ENCODE measurements at regions not wholly inside any gene's neighbourhood (a gene's known extent, or its start where the extent isn't known, plus 50 kb on each side); places are given as distances from the start of the nearest gene placed in this dataset.
"Not testable (repeated sequence)": the region's sequence is repeated elsewhere in the genome, so short reads cannot be mapped to it uniquely, and the experiment has no call there.

DNA sequence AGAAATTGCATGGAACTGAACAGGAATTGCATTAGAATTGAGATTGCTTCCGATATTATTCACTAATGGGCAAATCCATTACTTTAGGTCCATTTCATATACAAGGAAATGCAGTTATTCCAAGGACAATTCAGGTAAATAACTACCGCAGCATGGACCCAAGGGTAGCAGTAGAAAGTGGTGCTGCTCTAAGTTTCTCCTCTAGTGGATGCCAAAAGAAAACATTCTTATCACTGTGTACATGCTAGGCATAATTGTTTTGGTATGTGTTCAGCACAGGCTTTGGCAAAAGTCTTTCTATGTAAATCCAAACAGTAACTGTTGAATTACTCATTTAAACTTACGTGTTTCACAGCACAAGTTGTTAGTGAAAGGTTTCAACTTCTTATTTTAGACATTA lies 890.1 kb upstream of the ADAMTS5 start:
- not testable (repeated sequence) for DNase-seq (ENCODE audit: low read depth in 1 of 2, low spot score in 1 of 2)

DNA sequence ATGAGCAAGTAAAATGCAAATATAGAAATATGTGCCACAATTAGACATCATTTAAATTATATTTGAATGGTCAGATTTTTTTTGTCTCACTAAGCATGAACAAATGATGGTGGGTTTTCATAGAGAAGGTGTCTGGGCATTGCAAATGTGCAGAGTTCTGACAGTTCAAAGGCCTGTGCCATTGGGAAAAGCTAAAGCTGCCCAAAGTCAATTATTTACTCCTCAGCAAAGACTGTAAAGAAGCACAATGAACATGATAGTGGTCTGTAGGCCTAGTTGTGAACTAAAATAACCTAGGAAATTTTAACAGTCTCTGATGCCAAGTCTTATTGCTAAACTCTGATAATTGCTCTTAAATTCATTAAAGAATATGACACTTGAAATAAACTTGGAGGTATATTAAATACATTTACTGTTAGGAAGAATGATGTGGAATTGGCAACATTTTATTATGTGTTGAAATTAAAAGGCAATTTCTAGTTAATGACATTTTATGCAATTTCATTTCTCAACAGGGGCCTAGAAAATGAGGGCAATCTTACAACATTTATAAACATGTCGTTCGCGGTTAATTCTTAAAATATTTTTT lies 874.3 kb upstream of the ADAMTS5 start:
- no peak for DNase-seq (ENCODE audit: low read depth in 1 of 2, low spot score in 1 of 2)

DNA sequence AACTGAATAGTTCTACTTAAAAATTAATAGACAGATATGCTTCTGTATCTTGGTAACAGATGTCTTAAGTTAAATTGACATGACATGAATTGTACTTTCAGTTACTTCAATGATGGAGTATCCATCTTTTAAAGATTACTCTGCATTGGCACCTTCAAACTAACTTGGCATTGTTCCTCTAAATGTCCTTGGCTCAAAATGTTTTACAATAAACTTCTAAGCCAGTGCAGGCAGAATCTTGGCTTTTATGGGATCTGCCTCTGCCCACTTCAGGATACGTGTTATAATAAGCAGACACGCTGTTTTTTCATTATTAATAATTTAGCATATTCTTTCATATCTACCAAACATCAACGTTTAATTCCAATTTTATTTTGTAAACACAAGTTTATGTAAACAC lies 873.4 kb upstream of the ADAMTS5 start:
- DNase-seq (ENCODE audit: low read depth in 1 of 2, low spot score in 1 of 2), result no peak

DNA sequence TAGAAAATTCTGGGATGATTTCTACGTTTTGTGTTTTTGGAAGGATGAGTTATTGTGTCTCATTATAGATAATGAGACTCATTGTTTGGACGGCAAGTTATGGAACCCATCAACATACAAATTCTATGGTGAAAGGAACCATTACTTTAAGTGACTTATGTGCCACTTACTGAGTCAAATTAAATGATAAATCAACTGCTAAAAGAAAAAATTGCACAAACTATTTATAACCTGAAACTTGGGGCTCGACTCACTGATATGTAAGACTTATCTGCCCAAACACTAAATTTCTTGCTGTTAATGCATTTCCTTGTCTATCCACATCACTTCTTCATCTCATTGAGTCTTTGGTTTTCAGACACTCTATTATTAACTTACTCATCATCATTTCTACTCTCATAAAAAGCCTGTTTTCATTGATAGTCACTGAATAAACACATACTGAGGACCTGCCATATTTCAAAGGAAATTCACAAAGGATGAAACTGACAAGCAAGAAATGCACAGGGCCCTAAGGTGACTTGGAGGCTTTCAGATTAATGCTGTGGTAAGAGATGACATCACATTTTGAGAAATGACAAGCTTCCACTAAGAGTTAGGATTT lies 872.7 kb upstream of the ADAMTS5 start:
- DNase-seq (ENCODE audit: low read depth in 1 of 2, low spot score in 1 of 2), result no peak

DNA sequence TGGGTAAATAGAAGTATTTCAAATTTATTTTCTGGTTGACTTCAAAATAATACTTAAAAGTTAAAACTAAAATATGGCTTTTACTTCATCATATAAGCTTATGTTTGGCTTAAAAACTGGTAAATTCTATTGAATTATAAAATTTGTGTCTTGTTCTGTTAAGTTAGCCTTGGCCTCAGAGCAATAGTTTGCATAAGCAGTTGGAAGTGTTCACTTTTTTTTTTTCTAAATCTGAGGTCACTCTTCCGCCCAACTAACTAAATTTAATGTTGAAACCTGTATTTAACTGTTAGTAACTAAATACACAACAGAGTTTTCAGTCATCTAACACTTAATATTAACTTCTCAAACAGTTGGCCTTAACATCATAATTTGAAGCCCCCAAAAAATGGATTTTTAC lies 871.7 kb upstream of the ADAMTS5 start:
- DNase-seq (ENCODE audit: low read depth in 1 of 2, low spot score in 1 of 2), result no peak

DNA sequence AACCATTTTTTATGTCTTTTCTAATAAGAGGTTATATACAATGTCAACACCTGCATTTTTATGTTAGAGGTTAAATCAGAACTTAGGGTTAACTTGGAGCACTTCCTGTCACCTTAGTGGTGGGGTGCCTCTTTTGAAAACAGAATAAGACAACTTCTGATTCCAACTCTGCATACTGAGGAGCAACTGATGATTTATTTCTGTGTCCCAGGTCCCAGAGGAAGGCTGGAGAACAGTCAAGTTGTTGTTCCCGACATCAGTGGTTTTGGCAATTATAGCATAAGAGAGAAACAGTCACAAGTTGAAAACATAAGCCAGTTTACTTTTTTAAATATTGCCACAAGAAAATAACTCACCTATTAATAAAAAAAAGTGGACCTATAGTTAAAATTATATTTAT lies 871.0 kb upstream of the ADAMTS5 start:
- DNase-seq (ENCODE audit: low read depth in 1 of 2, low spot score in 1 of 2), result no peak

DNA sequence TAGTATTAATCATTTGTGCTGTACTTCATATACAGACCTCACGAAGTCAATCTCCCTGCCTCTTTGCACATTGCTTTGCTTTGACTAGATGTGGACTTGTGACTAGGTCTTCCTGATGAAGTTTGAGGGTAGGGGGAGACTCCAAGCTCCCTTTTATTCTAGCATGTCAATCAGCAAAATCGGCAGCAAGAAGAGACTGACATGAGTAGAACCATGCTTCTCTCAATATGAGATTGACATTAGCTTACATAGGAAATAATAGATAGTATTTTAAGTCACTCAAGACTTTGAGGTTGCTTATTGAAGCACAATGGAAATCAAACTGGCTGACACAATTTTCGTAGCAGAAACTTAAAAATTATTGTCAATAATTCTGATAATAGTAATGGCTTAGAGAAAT lies 866.4 kb upstream of the ADAMTS5 start:
- DNase-seq (ENCODE audit: low read depth in 1 of 2, low spot score in 1 of 2), result no peak

DNA sequence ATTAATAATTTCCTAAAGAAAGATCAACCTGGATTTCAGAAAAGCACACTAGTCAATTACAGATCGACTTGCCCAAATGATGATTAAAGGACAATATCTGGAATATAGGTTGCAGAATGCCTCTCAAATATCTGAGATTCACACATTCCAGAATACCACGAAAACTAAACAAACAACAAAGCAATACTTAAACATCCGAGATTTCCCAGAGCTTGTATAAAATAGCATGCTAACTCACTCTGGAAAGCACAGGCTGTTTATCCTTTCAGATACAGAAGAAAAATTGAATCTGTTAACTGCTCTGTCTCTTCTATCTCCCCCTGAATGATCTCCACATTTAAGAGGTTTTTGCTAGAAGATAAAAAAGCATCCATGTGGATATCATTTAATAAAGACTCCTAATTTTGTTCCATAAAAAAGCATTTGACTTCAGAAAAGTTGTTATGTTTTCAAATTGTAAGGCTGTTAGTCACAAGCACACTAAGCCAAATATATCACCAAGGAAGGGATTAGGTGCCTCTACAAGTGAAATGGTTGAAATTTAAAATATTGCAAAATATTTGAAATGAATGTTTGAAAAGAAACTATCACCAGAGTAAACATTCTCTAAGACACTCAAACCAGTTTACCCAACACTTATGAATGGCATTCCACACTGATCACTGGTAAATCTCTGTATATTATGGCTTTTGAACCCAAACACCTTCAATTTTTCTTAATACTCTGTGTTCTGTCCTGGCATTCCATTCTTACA lies 865.1 kb upstream of the ADAMTS5 start:
- no peak for DNase-seq (ENCODE audit: low read depth in 1 of 2, low spot score in 1 of 2)

DNA sequence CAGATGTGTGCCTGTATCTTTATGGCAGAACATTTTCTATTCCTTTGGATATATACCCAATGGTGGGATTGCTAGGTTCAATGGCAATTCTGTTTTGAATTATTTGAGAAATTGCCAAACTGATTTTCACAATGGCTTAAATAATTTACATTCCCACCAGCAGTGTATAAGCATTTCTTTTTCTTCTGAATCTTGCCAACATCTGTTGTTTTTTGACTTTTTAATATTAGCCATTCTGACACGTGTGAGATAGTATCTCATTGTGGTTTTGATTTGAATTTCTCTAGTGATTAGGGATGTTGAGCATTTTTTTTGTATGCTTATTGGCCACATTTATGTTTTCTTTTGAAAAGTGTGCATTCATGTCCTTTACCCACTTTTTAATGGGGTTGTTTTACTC lies 864.3 kb upstream of the ADAMTS5 start:
- no peak for DNase-seq (ENCODE audit: low read depth in 1 of 2, low spot score in 1 of 2)

DNA sequence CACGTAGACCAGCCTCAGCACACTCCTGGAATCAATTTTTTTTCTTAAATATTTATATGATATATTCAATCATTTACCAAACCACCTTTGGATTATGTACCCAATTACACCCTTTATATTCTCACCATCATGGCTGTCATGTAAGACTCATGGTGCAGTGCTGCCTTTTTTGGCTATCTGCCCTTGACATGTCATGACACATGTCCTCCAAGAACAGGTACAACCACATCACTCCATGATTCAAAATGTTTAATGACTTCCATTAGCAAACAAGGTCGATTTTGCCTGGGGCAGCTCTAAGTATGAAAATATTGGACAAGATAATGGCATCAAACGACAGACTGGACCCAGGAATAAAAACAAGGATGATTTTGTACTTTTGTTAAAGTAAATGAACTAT lies 861.1 kb upstream of the ADAMTS5 start:
- no peak for DNase-seq (ENCODE audit: low read depth in 1 of 2, low spot score in 1 of 2)

DNA sequence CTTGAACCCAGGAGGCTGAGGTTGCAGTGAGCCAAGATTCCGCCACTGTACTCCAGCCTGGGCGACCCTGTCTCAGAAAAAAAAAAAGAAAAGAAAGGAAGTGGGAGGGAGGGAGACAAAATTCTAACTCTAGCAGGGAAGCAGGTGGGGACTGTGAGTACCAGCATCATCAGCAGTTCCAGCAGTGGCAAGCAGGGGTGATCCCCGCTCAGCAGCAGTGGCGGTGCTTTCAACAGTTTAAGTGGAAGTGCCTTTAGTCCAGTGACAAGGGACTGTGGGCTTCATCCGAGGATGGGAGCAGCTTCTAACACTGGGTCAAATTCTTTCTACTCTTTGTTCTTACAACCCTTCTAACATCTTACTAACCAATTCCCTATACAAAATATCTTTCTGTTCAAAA lies 858.1 kb upstream of the ADAMTS5 start:
- DNase-seq (ENCODE audit: low read depth in 1 of 2, low spot score in 1 of 2), result no peak

DNA sequence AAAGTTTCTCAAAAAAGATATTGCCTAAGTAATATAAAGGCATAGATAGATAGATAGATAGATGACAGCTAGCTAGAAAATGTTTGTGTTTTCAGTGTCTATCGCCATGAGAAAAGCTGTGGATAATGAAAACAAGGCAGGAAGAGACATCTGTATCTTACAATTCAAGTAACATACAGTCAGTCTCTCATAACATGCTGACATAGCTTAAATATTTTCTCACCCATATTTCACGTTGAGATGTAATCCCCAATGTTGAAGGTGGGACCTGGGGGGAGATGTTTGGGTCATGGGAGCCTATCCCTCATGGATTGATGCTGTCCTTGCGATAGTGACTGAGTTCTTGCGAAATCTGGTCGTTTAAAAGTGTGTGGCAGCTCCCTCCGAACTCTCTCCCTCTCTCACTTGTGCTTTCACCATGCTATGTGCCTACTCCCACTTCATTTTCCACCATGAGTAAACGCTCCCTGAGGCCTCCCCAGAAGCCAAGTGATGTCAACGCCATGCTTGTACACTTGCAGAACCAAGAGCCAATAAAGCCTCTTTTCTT lies 856.8 kb upstream of the ADAMTS5 start:
- no peak for DNase-seq (ENCODE audit: low read depth in 1 of 2, low spot score in 1 of 2)

DNA sequence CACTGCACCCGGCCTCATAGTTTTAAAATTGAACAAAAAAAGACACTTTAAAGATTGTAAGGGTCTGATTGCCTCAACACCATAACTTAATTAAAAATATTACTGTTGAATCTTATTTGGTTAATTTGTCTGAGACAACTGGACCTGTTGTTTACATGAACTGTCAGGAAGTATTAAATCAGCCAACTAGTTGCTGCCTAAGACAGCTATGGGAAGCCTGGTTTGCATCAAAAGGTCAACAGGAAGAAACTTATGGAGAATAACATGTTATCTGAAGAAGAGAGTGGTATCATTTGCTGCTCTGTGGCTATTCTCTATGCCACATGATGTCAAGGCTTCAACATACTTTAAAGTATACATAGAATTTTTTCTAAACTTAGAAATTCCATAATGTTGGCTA lies 853.5 kb upstream of the ADAMTS5 start:
- no peak for DNase-seq (ENCODE audit: low read depth in 1 of 2, low spot score in 1 of 2)

DNA sequence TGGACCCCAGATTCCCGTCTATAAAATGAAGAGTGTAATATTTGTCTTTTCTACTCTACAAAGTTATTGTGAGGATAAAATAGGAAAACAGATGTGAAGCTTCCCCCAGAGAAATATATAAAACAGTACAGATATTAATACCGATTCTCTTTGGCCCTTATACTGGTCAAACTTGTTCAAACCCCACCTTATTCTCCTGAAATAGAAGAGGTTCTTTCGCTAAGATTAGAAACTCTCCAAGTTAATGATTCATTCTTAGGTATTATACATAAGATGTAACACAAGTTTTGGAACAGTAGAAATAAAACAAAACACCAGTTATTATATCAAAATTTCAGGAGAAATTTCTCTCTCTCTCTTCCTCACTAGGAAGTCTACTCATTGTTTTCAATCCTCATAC lies 852.4 kb upstream of the ADAMTS5 start:
- DNase-seq (ENCODE audit: low read depth in 1 of 2, low spot score in 1 of 2), result no peak

DNA sequence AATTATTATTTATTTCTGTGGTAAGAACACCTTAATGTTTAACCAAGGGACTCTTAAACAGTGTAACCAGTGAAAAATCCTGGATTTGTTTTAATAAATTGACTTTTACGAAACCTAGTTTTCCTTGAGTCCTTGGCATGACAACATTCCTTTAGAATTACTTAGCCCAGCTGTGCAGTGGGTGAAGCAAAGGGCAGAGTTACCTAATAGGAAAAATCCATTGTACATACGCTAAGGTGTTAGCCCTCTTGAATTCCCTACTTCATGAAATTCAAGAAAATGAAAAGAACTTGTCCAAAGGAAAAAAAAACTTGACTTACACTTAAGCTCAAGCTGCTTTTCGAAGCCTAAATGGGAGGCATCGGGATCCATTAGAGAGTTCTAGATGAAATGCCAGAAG lies 852.0 kb upstream of the ADAMTS5 start:
- no peak for DNase-seq (ENCODE audit: low read depth in 1 of 2, low spot score in 1 of 2)

DNA sequence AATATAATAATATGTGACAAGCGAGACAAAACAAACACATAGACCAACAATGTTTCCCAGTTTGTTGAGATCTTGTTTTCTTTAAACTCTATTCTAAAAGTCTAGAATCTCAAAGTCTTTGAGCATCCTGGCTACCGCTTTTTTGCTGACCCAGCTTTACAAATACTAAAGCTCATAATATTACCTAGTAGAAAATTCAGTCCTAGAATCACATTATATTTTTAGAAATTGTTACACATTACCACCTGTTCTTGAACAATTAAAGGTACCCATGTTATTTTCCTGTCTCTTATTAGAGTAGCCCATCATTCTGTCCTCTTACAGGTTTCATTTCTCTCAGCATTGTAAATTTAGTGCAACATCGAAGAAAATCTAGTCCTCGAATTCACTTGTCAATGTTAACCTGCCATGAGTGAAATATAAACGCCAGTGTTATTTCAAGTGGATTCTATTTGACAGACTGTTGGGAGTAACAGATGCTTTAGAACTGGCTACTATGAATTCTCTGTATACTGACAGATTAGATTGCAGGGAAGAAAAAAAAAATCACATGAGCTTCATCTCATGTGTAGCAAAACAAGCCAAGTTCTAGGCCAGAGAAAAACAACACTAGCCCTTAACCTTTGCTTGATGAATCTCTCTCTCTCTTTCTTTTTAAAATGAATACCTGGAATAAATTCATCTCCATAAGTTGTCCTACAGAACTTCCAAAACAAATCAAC lies 851.2 kb upstream of the ADAMTS5 start:
- no peak for DNase-seq (ENCODE audit: low read depth in 1 of 2, low spot score in 1 of 2)

DNA sequence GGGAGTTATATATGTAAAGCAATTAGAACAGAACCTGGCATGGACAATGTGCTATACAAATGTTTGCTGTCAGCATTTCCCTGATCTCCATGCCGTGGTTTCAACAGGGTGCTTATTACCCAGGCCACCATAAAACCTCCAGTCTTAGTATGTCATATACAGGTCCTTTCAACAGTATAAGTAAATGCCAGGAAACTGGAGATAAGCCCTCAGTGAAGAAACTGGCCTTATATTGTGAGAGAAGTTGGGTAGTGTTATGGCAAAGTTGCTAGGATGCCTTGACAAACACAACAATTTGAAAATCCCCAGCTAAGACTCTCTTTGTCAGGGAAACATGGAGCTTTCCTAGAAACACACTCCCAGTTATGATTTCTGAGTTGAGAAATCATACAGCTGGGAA lies 850.2 kb upstream of the ADAMTS5 start:
- no peak for DNase-seq (ENCODE audit: low read depth in 1 of 2, low spot score in 1 of 2)

DNA sequence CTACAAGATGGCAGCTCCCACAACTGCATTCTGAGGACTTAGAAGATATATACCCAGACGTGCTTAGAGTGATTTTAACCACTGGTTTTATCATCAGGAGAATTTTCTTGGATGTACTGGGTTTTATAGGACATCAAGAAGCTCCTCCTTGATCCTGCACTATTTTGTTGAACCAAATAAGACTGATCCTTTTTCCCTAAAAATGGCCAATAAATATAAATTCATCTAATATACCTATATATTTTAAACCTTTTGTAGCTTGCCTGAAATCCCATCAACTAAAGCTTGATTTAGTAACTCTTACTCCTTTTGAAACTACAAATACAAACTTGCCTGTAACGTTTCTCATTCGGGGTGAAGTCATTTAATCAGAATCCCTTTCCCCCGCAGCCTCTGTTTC lies 849.4 kb upstream of the ADAMTS5 start:
- no peak for DNase-seq (ENCODE audit: low read depth in 1 of 2, low spot score in 1 of 2)

DNA sequence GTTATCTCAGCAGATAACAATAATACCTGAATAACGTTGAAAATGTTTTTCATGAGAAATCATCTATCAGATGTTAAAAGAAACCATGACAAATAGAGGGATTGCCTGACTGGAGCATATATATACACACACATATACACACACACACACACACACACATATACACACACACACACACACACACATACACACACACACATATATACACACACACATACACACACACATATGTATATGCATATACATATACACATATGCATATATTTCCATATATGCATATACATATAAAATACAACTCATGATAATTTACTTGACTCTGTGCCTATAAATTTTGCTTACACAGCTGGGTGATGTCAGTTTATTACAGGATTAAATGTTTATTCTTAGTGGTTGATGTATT lies 847.3 kb upstream of the ADAMTS5 start:
- no peak for DNase-seq (ENCODE audit: low read depth in 1 of 2, low spot score in 1 of 2)

DNA sequence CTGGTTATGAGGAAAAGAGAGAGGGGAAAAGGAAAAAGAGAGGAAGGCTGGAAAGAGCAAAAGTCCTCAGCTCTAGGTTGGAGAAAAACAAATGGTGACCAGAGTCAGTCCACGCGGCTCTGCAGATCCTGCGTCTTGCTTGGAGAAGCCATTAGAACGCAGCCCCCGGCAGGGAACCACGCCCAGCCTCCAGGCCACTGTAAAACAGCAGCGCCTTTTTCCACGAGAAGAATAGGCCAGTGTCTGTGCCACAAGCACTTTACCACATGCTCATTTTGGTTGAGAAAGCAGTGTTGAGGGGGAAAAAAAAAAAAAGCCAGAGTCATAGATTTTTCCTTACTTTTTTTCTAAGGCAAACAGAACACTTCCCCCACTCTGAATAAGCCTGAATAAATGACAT lies 846.9 kb upstream of the ADAMTS5 start:
- no peak for DNase-seq (ENCODE audit: low read depth in 1 of 2, low spot score in 1 of 2)

DNA sequence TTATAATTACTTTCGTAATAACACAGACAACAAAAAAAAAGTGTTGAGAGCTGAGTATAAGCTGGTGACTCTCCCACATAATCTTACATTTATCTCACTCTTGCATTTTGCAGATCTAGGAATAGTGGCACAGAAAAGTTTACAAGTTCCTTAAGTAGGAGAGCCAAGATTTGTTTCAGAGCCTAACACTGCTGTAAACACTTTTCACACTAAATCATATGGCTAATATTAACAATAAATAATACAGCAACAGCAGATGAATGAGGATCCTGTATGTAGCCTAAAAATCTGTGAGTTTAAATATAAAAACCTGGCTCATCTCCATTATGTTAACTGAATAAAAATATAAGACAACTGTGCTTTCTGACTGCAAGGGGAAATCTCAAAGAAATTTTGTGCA lies 846.5 kb upstream of the ADAMTS5 start:
- no peak for DNase-seq (ENCODE audit: low read depth in 1 of 2, low spot score in 1 of 2)

DNA sequence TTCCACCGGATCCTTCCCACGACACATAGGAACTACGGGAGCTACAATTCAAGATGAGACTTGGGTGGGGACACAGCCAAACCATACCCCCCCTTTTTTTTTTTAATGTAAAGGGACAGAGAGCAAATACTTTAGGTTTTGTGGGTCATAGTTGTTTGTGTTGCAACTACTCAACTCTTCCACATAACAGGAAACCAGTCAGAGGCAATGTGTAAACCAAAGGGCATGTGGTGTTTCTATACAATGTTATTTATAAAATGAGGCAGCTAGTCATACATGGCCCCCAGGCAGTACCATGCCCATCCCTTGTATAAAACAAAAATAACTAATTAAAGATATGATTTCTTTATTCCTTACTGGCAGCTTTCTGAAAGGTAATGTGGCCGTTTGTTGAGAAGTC lies 845.4 kb upstream of the ADAMTS5 start:
- no peak for DNase-seq (ENCODE audit: low read depth in 1 of 2, low spot score in 1 of 2)
